ENCODE measurements at regions not wholly inside any gene's neighbourhood (a gene's known extent, or its start where the extent isn't known, plus 50 kb on each side); places are given as distances from the start of the nearest gene placed in this dataset.

DNA sequence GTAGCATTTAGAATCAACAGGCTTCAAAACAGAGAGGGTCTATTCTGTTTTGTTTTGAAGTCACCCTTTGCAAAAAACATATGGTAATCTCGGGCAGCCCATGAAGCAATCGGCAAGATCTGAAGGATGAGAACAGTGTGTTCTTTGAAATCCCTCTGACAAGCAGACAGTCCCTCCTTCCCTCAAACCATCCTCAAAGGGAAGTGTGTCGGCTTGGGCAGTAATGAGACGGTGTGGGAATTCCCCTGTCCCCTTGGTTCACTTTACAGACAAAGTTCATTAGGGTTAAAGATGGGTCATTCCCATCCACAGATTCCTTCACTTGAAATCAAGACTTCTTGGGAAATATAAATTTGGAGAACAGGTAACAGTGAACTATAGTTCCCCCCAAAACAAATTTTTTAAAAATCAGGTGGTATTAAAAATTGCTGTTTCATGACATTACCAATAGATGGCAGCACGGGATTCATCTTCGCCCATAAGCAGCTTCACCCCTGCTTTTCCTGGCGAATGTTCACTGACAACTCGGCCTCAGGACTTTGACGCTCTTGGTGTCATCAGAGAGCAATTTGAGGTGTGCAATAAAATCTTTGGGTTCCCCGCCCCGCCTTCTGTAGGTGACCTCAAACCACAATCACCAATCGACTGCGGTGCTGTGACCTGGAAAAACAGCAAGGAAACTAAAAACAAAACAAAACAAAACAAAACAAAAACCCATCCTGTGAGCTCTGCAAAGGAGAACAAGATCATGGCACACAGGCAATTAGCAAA, 159.3 kb upstream of the TNFAIP3 start (continued):
- TF ChIP-seq, protein P1, sequence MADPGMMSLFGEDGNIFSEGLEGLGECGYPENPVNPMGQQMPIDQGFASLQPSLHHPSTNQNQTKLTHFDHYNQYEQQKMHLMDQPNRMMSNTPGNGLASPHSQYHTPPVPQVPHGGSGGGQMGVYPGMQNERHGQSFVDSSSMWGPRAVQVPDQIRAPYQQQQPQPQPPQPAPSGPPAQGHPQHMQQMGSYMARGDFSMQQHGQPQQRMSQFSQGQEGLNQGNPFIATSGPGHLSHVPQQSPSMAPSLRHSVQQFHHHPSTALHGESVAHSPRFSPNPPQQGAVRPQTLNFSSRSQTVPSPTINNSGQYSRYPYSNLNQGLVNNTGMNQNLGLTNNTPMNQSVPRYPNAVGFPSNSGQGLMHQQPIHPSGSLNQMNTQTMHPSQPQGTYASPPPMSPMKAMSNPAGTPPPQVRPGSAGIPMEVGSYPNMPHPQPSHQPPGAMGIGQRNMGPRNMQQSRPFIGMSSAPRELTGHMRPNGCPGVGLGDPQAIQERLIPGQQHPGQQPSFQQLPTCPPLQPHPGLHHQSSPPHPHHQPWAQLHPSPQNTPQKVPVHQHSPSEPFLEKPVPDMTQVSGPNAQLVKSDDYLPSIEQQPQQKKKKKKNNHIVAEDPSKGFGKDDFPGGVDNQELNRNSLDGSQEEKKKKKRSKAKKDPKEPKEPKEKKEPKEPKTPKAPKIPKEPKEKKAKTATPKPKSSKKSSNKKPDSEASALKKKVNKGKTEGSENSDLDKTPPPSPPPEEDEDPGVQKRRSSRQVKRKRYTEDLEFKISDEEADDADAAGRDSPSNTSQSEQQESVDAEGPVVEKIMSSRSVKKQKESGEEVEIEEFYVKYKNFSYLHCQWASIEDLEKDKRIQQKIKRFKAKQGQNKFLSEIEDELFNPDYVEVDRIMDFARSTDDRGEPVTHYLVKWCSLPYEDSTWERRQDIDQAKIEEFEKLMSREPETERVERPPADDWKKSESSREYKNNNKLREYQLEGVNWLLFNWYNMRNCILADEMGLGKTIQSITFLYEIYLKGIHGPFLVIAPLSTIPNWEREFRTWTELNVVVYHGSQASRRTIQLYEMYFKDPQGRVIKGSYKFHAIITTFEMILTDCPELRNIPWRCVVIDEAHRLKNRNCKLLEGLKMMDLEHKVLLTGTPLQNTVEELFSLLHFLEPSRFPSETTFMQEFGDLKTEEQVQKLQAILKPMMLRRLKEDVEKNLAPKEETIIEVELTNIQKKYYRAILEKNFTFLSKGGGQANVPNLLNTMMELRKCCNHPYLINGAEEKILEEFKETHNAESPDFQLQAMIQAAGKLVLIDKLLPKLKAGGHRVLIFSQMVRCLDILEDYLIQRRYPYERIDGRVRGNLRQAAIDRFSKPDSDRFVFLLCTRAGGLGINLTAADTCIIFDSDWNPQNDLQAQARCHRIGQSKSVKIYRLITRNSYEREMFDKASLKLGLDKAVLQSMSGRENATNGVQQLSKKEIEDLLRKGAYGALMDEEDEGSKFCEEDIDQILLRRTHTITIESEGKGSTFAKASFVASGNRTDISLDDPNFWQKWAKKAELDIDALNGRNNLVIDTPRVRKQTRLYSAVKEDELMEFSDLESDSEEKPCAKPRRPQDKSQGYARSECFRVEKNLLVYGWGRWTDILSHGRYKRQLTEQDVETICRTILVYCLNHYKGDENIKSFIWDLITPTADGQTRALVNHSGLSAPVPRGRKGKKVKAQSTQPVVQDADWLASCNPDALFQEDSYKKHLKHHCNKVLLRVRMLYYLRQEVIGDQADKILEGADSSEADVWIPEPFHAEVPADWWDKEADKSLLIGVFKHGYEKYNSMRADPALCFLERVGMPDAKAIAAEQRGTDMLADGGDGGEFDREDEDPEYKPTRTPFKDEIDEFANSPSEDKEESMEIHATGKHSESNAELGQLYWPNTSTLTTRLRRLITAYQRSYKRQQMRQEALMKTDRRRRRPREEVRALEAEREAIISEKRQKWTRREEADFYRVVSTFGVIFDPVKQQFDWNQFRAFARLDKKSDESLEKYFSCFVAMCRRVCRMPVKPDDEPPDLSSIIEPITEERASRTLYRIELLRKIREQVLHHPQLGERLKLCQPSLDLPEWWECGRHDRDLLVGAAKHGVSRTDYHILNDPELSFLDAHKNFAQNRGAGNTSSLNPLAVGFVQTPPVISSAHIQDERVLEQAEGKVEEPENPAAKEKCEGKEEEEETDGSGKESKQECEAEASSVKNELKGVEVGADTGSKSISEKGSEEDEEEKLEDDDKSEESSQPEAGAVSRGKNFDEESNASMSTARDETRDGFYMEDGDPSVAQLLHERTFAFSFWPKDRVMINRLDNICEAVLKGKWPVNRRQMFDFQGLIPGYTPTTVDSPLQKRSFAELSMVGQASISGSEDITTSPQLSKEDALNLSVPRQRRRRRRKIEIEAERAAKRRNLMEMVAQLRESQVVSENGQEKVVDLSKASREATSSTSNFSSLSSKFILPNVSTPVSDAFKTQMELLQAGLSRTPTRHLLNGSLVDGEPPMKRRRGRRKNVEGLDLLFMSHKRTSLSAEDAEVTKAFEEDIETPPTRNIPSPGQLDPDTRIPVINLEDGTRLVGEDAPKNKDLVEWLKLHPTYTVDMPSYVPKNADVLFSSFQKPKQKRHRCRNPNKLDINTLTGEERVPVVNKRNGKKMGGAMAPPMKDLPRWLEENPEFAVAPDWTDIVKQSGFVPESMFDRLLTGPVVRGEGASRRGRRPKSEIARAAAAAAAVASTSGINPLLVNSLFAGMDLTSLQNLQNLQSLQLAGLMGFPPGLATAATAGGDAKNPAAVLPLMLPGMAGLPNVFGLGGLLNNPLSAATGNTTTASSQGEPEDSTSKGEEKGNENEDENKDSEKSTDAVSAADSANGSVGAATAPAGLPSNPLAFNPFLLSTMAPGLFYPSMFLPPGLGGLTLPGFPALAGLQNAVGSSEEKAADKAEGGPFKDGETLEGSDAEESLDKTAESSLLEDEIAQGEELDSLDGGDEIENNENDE (IDR thresholded peaks at IDR 0.05; ENCODE audit: insufficient replicate concordance, low read length), result no peak
- TF ChIP-seq CHD2 (IDR thresholded peaks at IDR 0.05; ENCODE audit: low read length) (no peak), TCF12 (IDR thresholded peaks at IDR 0.05; ENCODE audit: low read depth, low read length) (no peak), MAFK (IDR thresholded peaks at IDR 0.05; ENCODE audit: low read depth, low read length) (no peak)
- TF ChIP-seq, protein P2, sequence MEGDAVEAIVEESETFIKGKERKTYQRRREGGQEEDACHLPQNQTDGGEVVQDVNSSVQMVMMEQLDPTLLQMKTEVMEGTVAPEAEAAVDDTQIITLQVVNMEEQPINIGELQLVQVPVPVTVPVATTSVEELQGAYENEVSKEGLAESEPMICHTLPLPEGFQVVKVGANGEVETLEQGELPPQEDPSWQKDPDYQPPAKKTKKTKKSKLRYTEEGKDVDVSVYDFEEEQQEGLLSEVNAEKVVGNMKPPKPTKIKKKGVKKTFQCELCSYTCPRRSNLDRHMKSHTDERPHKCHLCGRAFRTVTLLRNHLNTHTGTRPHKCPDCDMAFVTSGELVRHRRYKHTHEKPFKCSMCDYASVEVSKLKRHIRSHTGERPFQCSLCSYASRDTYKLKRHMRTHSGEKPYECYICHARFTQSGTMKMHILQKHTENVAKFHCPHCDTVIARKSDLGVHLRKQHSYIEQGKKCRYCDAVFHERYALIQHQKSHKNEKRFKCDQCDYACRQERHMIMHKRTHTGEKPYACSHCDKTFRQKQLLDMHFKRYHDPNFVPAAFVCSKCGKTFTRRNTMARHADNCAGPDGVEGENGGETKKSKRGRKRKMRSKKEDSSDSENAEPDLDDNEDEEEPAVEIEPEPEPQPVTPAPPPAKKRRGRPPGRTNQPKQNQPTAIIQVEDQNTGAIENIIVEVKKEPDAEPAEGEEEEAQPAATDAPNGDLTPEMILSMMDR (IDR thresholded peaks at IDR 0.05; ENCODE audit: control extremely low read depth in 1 of 3, insufficient read depth in 1 of 3, low read depth in 1 of 3, low read length in 3 of 3), result peak; percentile 34 to 72 (median 69)
- TF ChIP-seq, protein P3, sequence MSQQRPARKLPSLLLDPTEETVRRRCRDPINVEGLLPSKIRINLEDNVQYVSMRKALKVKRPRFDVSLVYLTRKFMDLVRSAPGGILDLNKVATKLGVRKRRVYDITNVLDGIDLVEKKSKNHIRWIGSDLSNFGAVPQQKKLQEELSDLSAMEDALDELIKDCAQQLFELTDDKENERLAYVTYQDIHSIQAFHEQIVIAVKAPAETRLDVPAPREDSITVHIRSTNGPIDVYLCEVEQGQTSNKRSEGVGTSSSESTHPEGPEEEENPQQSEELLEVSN (IDR thresholded peaks at IDR 0.05), result no peak

Data from H1 (cell line).